Testis (tissue), 2 donors: ENCODE measurements at regions not wholly inside any gene's neighbourhood (a gene's known extent, or its start where the extent isn't known, plus 50 kb on each side); places are given as distances from the start of the nearest gene placed in this dataset.

ENCODE experiments used
- POLR2A ChIP-seq: fragments of 450-650 bp; IDR thresholded peaks from one replicate; pipeline ENCODE4 v1.6.1; 2017; ENCODE audit warnings: antibody characterized with exemption, mild to moderate bottlenecking, moderate library complexity
- TF ChIP-seq, protein P1 (sequence below), 3 experiments: fragments of 450-650 bp in 2 of 3; fragments of 200-600 bp in 1 of 3; sonication (generic) in 1 of 3; IDR thresholded peaks; one replicate each; pipeline ENCODE4 v1.5.1; 2016 to 2019; ENCODE audit warnings: antibody characterized with exemption in 3 of 3, mild to moderate bottlenecking in 2 of 3, moderate library complexity in 1 of 3

DNA sequence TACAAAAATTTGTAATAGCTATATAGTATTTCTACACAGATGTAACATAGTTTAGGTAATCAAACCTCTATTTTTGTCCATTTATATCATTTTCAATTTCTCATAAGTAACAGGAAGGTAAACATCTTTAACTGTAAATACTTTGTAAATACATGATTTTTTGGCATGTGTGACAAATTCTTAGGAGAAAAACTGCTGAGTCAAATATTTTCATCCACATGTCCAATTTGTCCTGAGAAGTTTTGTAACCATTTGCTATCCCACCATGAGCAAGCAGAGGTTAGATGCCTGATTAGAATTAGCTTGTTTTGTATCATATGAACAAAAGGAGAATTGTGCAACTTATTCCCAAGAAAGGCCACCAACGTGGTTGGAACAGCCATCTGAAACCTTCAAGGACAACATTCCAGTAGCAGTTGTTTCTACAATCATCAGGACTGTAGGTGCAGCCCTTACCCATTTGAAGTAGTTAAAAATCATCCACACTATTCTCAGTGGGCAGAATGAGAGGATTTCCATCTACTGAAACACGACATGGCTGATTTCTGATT lies 139.6 kb upstream of the MPPED2 start:
- TF ChIP-seq, protein P1, sequence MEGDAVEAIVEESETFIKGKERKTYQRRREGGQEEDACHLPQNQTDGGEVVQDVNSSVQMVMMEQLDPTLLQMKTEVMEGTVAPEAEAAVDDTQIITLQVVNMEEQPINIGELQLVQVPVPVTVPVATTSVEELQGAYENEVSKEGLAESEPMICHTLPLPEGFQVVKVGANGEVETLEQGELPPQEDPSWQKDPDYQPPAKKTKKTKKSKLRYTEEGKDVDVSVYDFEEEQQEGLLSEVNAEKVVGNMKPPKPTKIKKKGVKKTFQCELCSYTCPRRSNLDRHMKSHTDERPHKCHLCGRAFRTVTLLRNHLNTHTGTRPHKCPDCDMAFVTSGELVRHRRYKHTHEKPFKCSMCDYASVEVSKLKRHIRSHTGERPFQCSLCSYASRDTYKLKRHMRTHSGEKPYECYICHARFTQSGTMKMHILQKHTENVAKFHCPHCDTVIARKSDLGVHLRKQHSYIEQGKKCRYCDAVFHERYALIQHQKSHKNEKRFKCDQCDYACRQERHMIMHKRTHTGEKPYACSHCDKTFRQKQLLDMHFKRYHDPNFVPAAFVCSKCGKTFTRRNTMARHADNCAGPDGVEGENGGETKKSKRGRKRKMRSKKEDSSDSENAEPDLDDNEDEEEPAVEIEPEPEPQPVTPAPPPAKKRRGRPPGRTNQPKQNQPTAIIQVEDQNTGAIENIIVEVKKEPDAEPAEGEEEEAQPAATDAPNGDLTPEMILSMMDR (IDR thresholded peaks at IDR 0.05) = no peak
- no peak for TF ChIP-seq POLR2A
